Stimulated activated CD4-positive, alpha-beta T cell treated with anti-CD3 and anti-CD28 coated beads, Interleukin-15, amount 100 ng/mL, for 24 hours (primary cell): ENCODE measurements at regions not wholly inside any gene's neighbourhood (a gene's known extent, or its start where the extent isn't known, plus 50 kb on each side); places are given as distances from the start of the nearest gene placed in this dataset.
A peak's percentile ranks its signal among the peaks of the same experiment; 100 is the strongest.
"Not testable (repeated sequence)": the region's sequence is repeated elsewhere in the genome, so short reads cannot be mapped to it uniquely, and the experiment has no call there.

ENCODE experiments used
- DNase-seq: peaks from one replicate; pipeline ENCODE4 v3.0.0-alpha.2; 2020

GRCh38 chr1:101121975-101122374 is 96.4 kb upstream of the DPH5 start:
- DNase-seq, result no peak

GRCh38 chr1:101121504-101121903 is 95.9 kb upstream of the DPH5 start:
- no peak for DNase-seq

- no peak for DNase-seq
Observed at GRCh38 chr1:101120868-101121267, 95.3 kb upstream of the DPH5 start.

GRCh38 chr1:101119289-101119688 is 93.7 kb upstream of the DPH5 start:
- DNase-seq, result no peak

- no peak for DNase-seq
Observed at GRCh38 chr1:101116006-101116405, 90.4 kb upstream of the DPH5 start.

GRCh38 chr1:101115112-101115511 is 89.5 kb upstream of the DPH5 start:
- DNase-seq, result no peak

GRCh38 chr1:101114128-101114527 is 88.5 kb upstream of the DPH5 start:
- DNase-seq, result not testable (repeated sequence)

GRCh38 chr1:101112051-101112780 is 86.6 kb upstream of the DPH5 start:
- peak; percentile 66 for DNase-seq

GRCh38 chr1:101111461-101111860 is 85.9 kb upstream of the DPH5 start:
- DNase-seq, result no peak

GRCh38 chr1:101109791-101110190 is 84.2 kb upstream of the DPH5 start:
- DNase-seq, result no peak

- DNase-seq, result peak; percentile 46
Observed at GRCh38 chr1:101108111-101108500, 82.5 kb upstream of the DPH5 start.

GRCh38 chr1:101107496-101108110 is 82.0 kb upstream of the DPH5 start:
- no peak for DNase-seq

- DNase-seq, result no peak
Observed at GRCh38 chr1:101105877-101106276, 80.3 kb upstream of the DPH5 start.

- no peak for DNase-seq
Observed at GRCh38 chr1:101102426-101103156, 77.0 kb upstream of the DPH5 start.

- DNase-seq, result no peak
Observed at GRCh38 chr1:101101360-101101759, 75.8 kb upstream of the DPH5 start.

- DNase-seq, result no peak
Observed at GRCh38 chr1:101100674-101101073, 75.1 kb upstream of the DPH5 start.

GRCh38 chr1:101098907-101099306 is 73.3 kb upstream of the DPH5 start:
- no peak for DNase-seq

GRCh38 chr1:101098327-101098726 is 72.7 kb upstream of the DPH5 start:
- DNase-seq, result no peak

- no peak for DNase-seq
Observed at GRCh38 chr1:101089613-101090338, 64.2 kb upstream of the DPH5 start.

GRCh38 chr1:101088431-101088830 is 62.8 kb upstream of the DPH5 start:
- no peak for DNase-seq

GRCh38 chr1:101086783-101087182 is 61.2 kb upstream of the DPH5 start:
- DNase-seq, result no peak

- peak; percentile 64 for DNase-seq
Observed at GRCh38 chr1:101081496-101082488, 56.2 kb upstream of the DPH5 start.
